IMR-90 (cell line): ENCODE measurements at regions not wholly inside any gene's neighbourhood (a gene's known extent, or its start where the extent isn't known, plus 50 kb on each side); places are given as distances from the start of the nearest gene placed in this dataset.

Source experiments
- ATAC-seq: fragments of 200-7000 bp; cut with Tn5 transposase; 2 replicates; pipeline ENCODE4 v1.9.1; 2020; ENCODE audit warnings: low read depth, mild to moderate bottlenecking, moderate library complexity
- BruUV-seq: library from RNA; stranded (reverse); fragments of 400-500 nt; replicated peaks from 2 replicates; lab custom pipeline; 2021; lab: Mats Ljungman, UMichigan
- CTCF ChIA-PET: fragments of 300-600 bp; formaldehyde crosslinking; extraction: SDS; loops from one replicate; lab custom pipeline; 2021; ENCODE audit warnings: antibody characterized with exemption; lab: Yijun Ruan, JAX
- POLR2A ChIA-PET: fragments of 300-600 bp; sonication (Branson Sonifier 250); formaldehyde crosslinking; loops from one replicate; lab custom pipeline; 2022; ENCODE audit warnings: antibody characterized with exemption; ENCODE audit not compliant: unreplicated experiment; lab: Charles Lee
- DNase-seq: peaks from one replicate; pipeline ENCODE4 v3.0.0; 2013
- H2AFZ ChIP-seq: replicated peaks from 2 replicates; pipeline ENCODE3; 2013; ENCODE audit warnings: low read length, mild to moderate bottlenecking; ENCODE audit not compliant: poor library complexity
- H2AK5ac ChIP-seq: 2 replicates; pipeline ENCODE4 v1.6.1; 2013; ENCODE audit warnings: low read depth, low read length, inconsistent platforms
- H2AK9ac ChIP-seq: replicated peaks from 2 replicates; pipeline ENCODE3; 2013; ENCODE audit warnings: mild to moderate bottlenecking, low read depth, low read length, moderate library complexity; ENCODE audit not compliant: poor library complexity
- H2BK120ac ChIP-seq: 2 replicates; pipeline ENCODE4 v1.6.1; 2013; ENCODE audit warnings: low read depth, low read length, inconsistent platforms
- H2BK15ac ChIP-seq: 3 replicates; pipeline ENCODE4 v1.6.1; 2013; ENCODE audit warnings: low read depth, low read length, inconsistent platforms
- H2BK20ac ChIP-seq: 2 replicates; pipeline ENCODE4 v1.6.1; 2013; ENCODE audit warnings: low read depth, mild to moderate bottlenecking, inconsistent platforms, low read length, moderate library complexity
- H2BK5ac ChIP-seq: 2 replicates; pipeline ENCODE4 v1.6.1; 2013; ENCODE audit warnings: mild to moderate bottlenecking, low read depth, low read length, inconsistent platforms; ENCODE audit not compliant: poor library complexity, severe bottlenecking
- H3K14ac ChIP-seq: replicated peaks from 2 replicates; pipeline ENCODE4 v1.6.1; 2013; ENCODE audit warnings: low read depth, low read length, inconsistent platforms
- H3K18ac ChIP-seq: 2 replicates; pipeline ENCODE4 v1.6.1; 2013; ENCODE audit warnings: low read depth, low read length, control low read depth
- H3K23ac ChIP-seq: 2 replicates; pipeline ENCODE4 v1.6.1; 2013; ENCODE audit warnings: low read depth, low read length, inconsistent platforms
- H3K27ac ChIP-seq: 2 replicates; pipeline ENCODE4 v1.5.1; 2013; ENCODE audit warnings: mild to moderate bottlenecking, control low read depth, low read length; ENCODE audit not compliant: insufficient read depth
- H3K27me3 ChIP-seq: 2 replicates; pipeline ENCODE4 v1.6.1; 2013; ENCODE audit warnings: low read length; ENCODE audit not compliant: control insufficient read depth, insufficient read depth
- H3K36me3 ChIP-seq: 2 replicates; pipeline ENCODE4 v1.6.1; 2013; ENCODE audit warnings: low read length, mixed read lengths; ENCODE audit not compliant: control insufficient read depth, insufficient read depth
- H3K4ac ChIP-seq: 2 replicates; pipeline ENCODE4 v1.6.1; 2013; ENCODE audit warnings: low read depth, low read length, inconsistent platforms
- H3K4me1 ChIP-seq: 2 replicates; pipeline ENCODE4 v1.6.1; 2013; ENCODE audit warnings: low read length, mixed read lengths; ENCODE audit not compliant: control insufficient read depth, insufficient read depth
- H3K4me2 ChIP-seq: 2 replicates; pipeline ENCODE4 v1.6.1; 2013; ENCODE audit warnings: low read depth, mild to moderate bottlenecking, control low read depth, low read length, moderate library complexity
- H3K4me3 ChIP-seq: 2 replicates; pipeline ENCODE4 v1.5.1; 2013; ENCODE audit warnings: low read depth, mild to moderate bottlenecking, control low read depth, low read length, moderate library complexity; ENCODE audit not compliant: insufficient read depth
- H3K56ac ChIP-seq: 2 replicates; pipeline ENCODE4 v1.6.1; 2013; ENCODE audit warnings: low read length, inconsistent platforms; ENCODE audit not compliant: insufficient read depth; ENCODE audit errors: extremely low read depth
- H3K79me1 ChIP-seq, 2 experiments: 2 replicates each; pipeline ENCODE4 v1.6.1; 2013; ENCODE audit warnings: low read length in 2 of 2, inconsistent platforms in 1 of 2, low read depth in 1 of 2
- H3K9ac ChIP-seq: 2 replicates; pipeline ENCODE4 v1.6.1; 2013; ENCODE audit warnings: low read depth, low read length, control low read depth
- H3K9me1 ChIP-seq: 2 replicates; pipeline ENCODE4 v1.6.1; 2013; ENCODE audit warnings: low read length, inconsistent platforms; ENCODE audit not compliant: insufficient read depth
- H3K9me3 ChIP-seq: 2 replicates; pipeline ENCODE4 v1.6.1; 2013; ENCODE audit warnings: low read length; ENCODE audit not compliant: control insufficient read depth, insufficient read depth
- H4K20me1 ChIP-seq: 2 replicates; pipeline ENCODE4 v1.6.1; 2013; ENCODE audit warnings: low read length, inconsistent platforms; ENCODE audit not compliant: insufficient read depth
- H4K5ac ChIP-seq: 2 replicates; pipeline ENCODE4 v1.6.1; 2013; ENCODE audit warnings: mild to moderate bottlenecking, low read depth, low read length, control low read depth
- H4K8ac ChIP-seq, 2 experiments: 2 replicates each; pipeline ENCODE4 v1.6.1; 2013; ENCODE audit warnings: low read depth in 2 of 2, low read length in 2 of 2, control low read depth in 1 of 2, inconsistent platforms in 1 of 2
- H4K91ac ChIP-seq: 2 replicates; pipeline ENCODE4 v1.6.1; 2013; ENCODE audit warnings: low read depth, low read length, inconsistent platforms; ENCODE audit not compliant: insufficient read depth
- CTCF ChIP-seq: conservative IDR thresholded peaks from 2 replicates; pipeline ENCODE4 v1.5.1; 2012; ENCODE audit warnings: mild to moderate bottlenecking, low read depth, low read length, improper control_type of control experiment
- FOS ChIP-seq: fragments of 150-350 bp; IDR thresholded peaks from 2 replicates; pipeline ENCODE4 v1.6.1; 2016; ENCODE audit warnings: low read depth, low read length
- SMC3 ChIP-seq: fragments of 150-350 bp; IDR thresholded peaks from 2 replicates; pipeline ENCODE4 v1.6.1; 2016; ENCODE audit warnings: low read depth, mild to moderate bottlenecking, antibody characterized with exemption, low read length, moderate library complexity
- WGBS, 2 experiments: methylation state at CpG; one replicate each; pipeline versions ENCODE4 v1.1.5 to v1.1.7; 2013; ENCODE audit warnings: missing lambda C conversion rate in 2 of 2; ENCODE audit not compliant: insufficient read length in 1 of 2; ENCODE audit errors: extremely low coverage in 2 of 2; 5-methylcytosine and 5-hydroxymethylcytosine counted together
- dilution Hi-C: fragments of 300-500 bp; cut with HindIII; formaldehyde crosslinking; loops from one replicate; pipeline ENCODE4 v1.14.3; 2018; ENCODE audit warnings: low sequenced_read_pairs; ENCODE audit not compliant: unreplicated experiment
- in situ Hi-C: fragments of 300-500 bp; cut with MboI; formaldehyde crosslinking; loops from 3 replicates; pipeline ENCODE4 v1.14.3; 2019; ENCODE audit warnings: low sequenced_read_pairs, inconsistent platforms, mixed read lengths
- intact Hi-C: fragments of 100-400 bp; cut with micrococcal nuclease; formaldehyde crosslinking; loops from 2 replicates; pipeline ENCODE4 v1.10.0; 2022

DNA sequence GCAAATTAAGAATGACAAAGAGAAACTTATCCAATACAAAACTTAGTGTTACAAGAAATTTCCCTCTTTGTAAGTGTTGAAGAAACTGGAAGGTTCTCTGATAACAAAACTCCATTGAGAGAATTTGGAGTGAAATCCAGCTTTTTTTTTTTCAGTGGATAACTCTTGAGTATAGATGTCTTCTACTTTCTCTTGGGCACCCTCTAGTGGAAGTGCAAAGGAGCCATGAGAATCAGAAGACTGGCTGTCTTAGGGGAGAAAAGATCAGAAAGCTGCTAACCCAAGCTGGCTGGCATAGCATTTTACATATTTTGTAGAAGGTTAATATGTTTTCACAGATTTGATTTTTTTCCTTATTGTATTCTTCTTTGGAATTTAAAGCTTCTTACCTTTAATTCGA, 138.8 kb upstream of the SATB2 start:
- no peaks in the 10 kb centered on the region for H3K79me1 ChIP-seq
- no peaks in the 10 kb centered on the region for H3K4me1 ChIP-seq
- no peak overlapping the region for H2BK120ac ChIP-seq
- H3K27me3 ChIP-seq: no peaks in the 10 kb centered on the region
- DNase-seq (peak; percentile 2), ATAC-seq (no peak)
- no peaks in the 10 kb centered on the region for H3K9me1 ChIP-seq
- H3K4me3 ChIP-seq: no peak overlapping the region
- no peaks in the 10 kb centered on the region for H3K9me3 ChIP-seq
- H3K36me3 ChIP-seq: no peaks in the 10 kb centered on the region
- no peak overlapping the region for H2AK9ac ChIP-seq
- no peak overlapping the region for H4K91ac ChIP-seq
- ChIA-PET CTCF (interaction anchor here (0.5 to 1.3 kb wide), 12 partner anchors 11 to 1283 kb away, joined by 3 to 9 read pairs (median 3); no protein-coding TSS in a partner anchor), POLR2A (no interaction called here)
- no peak overlapping the region for H2BK20ac ChIP-seq
- no peak overlapping the region for H3K14ac ChIP-seq
- H2AFZ ChIP-seq: no peak overlapping the region
- H3K23ac ChIP-seq: no peak overlapping the region
- WGBS, 2 experiments: no CpG with 5 or more reads among the region's 1 CpG
- H3K4me2 ChIP-seq: no peak overlapping the region
- H3K9ac ChIP-seq: no peak overlapping the region
- intact Hi-C loops: no loop called here
- H4K8ac ChIP-seq: no peak overlapping the region
- no peak overlapping the region for H3K27ac ChIP-seq
- H2AK5ac ChIP-seq: no peak overlapping the region
- no peak overlapping the region for H2BK15ac ChIP-seq
- H3K4ac ChIP-seq: no peak overlapping the region
- dilution Hi-C loops: no loop called here
- BruUV-seq: no TSS peak
- in situ Hi-C loops: no loop called here
- H4K5ac ChIP-seq: no peak overlapping the region
- H3K18ac ChIP-seq: no peak overlapping the region
- no peak overlapping the region for H2BK5ac ChIP-seq
- TF ChIP-seq CTCF: peak; percentile 28; the same call in 1 of the 2 replicates
- TF ChIP-seq FOS: no peak
- TF ChIP-seq SMC3: no peak
- no peaks in the 10 kb centered on the region for H4K20me1 ChIP-seq
- H3K56ac ChIP-seq: no peak overlapping the region
